Ammon's horn (tissue), 1 donor: ENCODE measurements at regions not wholly inside any gene's neighbourhood (a gene's known extent, or its start where the extent isn't known, plus 50 kb on each side); places are given as distances from the start of the nearest gene placed in this dataset.
"Not testable (repeated sequence)": the region's sequence is repeated elsewhere in the genome, so short reads cannot be mapped to it uniquely, and the experiment has no call there.

ENCODE experiments used
- DNase-seq: peaks from one replicate; pipeline ENCODE4 v3.0.0-alpha.2; 2016; ENCODE audit warnings: low spot score

- DNase-seq = no peak
Measured at GRCh38 chr6:91886183-91886795, 1299.4 kb upstream of the MAP3K7 start.

- DNase-seq = not testable (repeated sequence)
Measured at GRCh38 chr6:91881791-91882190, 1294.9 kb upstream of the MAP3K7 start.

DNA sequence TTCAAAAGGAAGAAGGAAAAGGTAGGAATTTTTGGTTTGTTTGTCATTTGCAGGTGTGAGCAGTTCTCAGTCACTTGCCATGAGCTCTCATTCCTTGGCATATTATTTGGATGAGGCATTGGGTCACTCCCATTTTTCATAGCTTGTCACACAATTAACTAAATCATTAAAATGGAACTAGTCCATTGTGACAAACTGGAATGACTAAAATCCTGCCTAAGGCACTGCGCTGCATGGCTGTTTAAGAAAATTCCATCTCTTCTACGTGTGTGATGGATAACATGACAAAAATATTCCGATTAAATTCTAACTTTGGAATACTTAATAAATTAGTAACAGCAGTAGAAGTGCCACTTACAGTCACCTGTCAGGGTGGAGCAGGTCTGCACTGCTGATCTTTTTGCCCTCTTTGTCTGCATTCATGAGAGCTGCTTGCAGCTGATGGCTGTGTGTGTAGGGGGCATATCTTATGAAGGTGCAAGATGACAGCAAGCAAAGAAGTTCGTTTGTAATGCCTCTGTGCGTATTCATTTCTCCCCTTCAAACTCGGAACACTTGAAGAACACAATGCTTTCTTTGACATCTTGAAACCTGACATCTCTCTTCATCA is 1292.6 kb upstream of the MAP3K7 start:
- no peak for DNase-seq

- no peak for DNase-seq
Measured at GRCh38 chr6:91877994-91878393, 1291.1 kb upstream of the MAP3K7 start.

DNA sequence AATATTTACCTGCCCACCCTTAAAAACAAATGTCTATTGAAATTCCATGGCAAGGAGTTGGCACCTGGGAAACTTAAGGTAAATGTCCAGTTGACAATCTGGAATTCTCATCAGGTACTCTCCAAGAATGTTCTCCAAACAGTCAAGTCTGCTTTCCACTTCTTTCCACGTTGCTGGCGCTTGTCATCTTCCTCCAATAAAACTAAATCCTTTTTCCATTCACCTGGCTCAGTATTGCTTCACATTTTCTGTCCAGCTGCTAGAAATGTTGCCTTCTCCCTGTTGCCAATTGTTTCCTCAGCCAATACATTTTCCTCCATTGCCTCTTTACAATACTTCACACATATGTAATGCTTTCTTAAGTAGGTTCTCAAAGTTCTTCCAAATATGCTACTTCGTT is 1288.1 kb upstream of the MAP3K7 start:
- DNase-seq = no peak

DNA sequence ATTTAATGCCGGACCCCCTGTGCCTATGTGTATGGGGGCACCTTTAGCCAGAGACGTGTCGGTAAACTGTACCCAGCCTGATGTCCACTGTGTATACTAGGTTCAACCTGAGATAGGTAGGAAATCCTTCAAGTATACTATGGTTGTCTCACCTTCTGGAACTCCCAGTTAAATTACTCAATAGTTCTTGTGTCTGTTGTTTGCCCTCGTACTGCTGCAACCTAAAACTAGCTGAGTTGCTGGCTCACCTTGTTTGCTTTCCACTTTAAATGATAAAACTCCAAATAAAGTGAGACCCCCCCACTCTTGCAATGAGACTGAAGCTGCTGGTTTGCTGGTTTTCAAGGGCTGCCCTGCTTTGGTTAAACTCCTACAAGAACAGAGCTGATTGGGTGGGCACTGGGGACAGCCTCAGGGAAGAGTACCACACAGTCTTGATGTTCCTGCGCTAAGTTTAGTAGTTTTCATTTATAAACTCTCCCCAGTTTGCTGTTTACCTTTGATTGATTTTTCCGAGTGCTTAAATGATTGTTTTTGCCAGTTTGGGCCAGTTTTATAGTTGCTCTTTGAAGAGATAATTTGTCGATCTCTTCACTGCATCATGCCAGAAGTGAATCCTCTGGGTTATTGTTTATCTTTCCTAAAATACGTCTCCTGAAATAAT is 1281.8 kb upstream of the MAP3K7 start:
- no peak for DNase-seq

DNA sequence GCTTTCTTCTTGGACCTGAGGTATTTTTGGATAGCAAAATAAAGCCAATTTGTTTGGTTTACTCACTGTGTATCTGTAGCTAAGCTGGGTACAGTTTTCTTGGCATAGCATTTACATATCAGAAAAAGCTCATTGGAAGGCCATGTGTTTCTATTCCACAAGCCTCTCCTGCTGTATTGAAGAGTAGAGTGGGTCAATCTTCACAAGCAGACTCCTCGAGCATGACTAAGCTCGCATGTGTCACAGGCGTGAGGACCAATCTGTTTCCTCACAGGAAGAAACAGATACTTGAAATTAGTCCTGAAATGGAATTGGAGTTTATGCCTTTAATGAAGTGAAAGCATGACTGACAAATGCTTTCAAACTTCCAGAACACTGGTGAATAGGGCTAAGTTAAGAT is 1279.0 kb upstream of the MAP3K7 start:
- peak; percentile 10 for DNase-seq

DNA sequence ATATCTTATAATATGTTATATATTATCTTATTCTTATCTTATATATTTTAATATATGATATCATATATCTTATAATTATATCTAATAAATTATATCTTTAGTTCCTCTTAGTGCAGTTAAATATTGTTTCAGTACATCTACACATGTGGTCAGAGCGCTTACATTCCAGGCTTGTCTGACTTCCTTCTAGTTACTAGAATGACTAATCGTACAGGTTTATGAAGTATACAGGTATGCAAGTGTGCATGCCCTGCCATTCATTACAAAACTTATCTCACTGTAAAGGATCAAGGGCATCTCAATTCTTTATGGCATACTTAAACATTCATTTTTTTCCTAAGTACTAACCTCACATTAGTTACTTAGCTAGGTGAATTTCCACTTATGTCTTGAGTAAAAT is 1278.0 kb upstream of the MAP3K7 start:
- no peak for DNase-seq

DNA sequence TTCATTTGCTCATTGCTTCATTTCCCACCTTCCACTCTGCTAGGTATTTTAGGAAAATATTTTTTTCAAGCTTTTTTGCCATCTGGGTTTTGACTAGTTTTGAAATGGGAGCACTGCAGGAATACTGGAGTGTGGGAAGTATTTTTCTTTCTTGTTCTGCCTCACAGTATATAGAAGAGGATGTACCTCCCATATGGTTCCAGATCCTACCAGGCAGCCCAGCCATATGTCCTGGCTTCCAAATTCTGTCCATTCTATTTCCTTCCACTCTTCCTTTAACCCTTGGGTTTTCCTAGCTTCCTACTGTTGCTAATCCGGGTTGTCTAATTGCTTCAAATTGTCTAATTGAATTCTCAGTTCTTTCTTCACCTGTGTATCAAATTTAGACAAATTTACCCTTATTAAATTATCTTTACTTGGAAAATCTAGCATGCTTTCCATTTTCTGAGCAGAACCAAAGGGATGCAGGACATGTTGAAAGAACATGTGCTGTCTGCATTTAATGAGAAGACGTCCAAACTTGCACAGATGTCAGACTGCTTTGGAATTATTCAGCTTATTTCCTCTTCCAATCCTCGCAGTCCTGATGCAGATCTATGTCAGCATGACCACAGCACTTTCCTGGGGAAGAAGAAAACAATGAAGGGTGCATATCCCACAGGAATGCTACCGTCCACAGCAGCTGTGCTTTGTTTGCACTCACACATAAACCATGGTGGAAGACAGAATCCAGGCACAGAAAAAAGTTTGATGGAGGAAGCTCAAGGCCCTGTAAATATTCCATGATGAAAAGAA is 1273.9 kb upstream of the MAP3K7 start:
- DNase-seq = peak; percentile 12

- DNase-seq = no peak
Measured at GRCh38 chr6:91852252-91852651, 1265.4 kb upstream of the MAP3K7 start.

GRCh38 chr6:91834813-91835212 is 1247.9 kb upstream of the MAP3K7 start:
- no peak for DNase-seq

DNA sequence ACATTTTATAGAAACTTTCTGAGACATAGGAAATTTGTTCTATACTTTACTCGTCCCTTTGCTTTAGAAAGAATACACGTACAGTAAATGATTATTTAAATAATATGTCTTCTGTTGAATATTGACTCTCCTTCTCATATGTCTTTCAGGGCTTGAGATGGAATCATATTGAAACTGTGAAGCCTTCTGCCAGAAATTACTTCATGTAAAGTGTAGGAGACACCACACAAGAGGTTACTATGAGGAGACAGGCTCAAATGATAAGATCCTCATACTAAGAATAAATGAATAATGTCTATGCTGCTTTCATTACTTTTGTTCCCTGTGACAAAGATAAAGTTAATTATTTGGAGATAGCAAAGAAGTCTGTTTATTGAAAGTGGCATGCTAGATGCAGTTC is 1240.3 kb upstream of the MAP3K7 start:
- DNase-seq = no peak

GRCh38 chr6:91826128-91826527 is 1239.3 kb upstream of the MAP3K7 start:
- no peak for DNase-seq

GRCh38 chr6:91824331-91824730 is 1237.5 kb upstream of the MAP3K7 start:
- no peak for DNase-seq

DNA sequence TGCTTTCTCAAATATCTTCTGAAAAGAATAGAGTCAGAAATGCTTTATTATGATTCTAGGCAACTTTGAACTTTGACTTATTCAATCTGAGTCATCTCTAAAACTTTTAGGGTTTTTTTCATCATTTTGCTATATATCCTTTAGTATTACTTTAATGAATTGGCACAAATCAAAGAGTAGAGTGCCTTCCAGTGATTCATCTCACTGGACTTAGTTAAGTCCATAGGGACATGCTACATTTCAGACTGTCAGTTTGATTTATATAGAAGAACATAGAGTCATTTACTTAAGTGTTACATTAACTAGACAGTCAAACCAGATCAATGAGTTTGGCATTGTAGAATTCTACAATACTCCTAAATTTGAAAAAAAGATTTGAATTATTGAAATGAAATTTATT is 1235.7 kb upstream of the MAP3K7 start:
- DNase-seq = no peak

GRCh38 chr6:91816335-91816734 is 1229.5 kb upstream of the MAP3K7 start:
- DNase-seq = no peak

GRCh38 chr6:91813641-91814040 is 1226.8 kb upstream of the MAP3K7 start:
- DNase-seq = no peak

DNA sequence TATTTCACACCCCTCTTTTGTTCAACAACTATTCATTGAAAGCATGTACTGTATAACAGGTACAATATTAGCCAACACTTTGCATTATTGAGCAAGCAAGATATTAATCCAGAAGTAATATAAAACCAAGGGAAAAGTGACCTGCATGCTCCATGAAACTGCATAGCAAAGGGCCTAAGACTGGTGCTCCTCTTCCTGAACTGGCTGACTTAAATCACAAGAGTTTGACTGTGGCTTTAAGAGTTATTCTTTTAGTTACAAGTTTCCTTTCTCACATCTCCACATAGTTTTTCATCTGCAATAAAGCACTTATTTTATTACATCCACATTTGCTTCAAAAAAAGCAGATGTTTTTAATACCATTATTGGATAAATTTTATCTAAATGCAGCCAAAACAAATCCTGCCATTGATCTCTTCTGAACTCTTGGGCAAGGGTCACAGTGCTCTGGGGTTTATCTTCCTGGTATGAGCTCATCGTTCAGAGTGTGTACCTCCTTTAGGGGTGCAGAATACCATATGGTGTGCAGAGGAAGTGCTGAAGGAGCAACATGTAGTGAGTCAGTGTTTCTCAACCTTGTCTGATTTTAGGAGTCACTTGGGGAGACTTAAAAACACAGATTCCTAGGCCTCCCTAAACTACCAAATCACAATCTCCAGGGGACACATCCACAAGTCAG is 1225.9 kb upstream of the MAP3K7 start:
- DNase-seq = no peak

- no peak for DNase-seq
Measured at GRCh38 chr6:91804981-91805380, 1218.1 kb upstream of the MAP3K7 start.

DNA sequence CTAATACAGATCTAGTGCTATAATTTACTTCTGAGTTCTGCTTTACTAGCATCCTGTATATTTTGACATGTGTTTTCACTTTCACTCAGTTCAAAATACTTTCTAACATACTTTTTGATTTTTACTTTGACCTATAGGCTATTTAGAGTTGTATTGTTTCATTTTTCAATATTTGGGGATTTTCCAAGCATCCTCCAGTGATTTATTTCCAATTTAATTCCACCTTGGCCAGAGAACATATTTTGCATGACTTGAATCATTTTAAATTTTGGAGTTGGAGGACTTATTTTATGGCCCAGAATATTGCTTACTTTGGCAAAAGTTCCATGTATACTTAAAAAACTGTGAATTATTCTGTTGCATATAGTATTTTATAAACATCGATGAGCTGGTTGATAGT is 1215.6 kb upstream of the MAP3K7 start:
- no peak for DNase-seq

- no peak for DNase-seq
Measured at GRCh38 chr6:91796603-91797002, 1209.7 kb upstream of the MAP3K7 start.

DNA sequence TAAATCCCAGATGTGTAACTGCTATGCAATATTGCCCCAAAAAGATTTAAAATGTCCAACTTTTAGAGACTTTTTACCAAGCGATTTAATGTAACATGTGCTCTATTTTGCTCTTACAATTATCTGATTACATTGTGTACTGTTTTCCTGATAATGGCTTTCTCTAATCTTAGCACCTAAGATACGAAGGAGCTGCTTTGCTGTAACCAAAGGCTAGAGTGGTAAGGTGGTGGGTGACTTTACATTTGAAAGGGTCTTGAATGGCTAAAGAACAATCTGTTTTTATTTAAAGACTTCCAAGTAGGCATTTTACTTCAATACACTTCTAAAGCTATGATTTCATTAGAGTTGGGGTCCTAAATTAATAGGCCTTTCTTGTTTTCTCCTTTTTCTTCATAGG is 1201.6 kb upstream of the MAP3K7 start:
- no peak for DNase-seq
